ENCODE measurements at regions not wholly inside any gene's neighbourhood (a gene's known extent, or its start where the extent isn't known, plus 50 kb on each side); places are given as distances from the start of the nearest gene placed in this dataset.

DNA sequence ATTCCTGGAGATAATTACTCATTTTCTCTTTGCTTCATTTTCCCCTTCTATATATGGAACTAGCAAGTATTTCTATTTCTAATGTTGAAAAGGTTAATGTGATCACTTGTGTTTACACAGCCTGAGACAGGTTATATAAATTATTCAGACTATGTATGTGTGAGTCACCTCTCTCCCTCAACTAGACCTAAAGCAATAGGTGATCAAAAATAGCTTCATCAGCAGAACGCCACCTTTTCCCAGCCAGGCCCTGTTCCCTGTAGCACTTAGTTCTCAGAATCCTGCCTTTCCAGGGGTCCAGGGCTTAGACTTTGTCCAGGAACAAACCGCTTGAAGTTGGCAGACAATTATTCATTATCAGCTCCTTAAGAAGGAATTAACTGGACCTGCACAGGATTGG, 125.3 kb upstream of the EXOC2 start:
- no peak for TF ChIP-seq POLR2A (IDR thresholded peaks at IDR 0.05)
- TF ChIP-seq, protein P1, sequence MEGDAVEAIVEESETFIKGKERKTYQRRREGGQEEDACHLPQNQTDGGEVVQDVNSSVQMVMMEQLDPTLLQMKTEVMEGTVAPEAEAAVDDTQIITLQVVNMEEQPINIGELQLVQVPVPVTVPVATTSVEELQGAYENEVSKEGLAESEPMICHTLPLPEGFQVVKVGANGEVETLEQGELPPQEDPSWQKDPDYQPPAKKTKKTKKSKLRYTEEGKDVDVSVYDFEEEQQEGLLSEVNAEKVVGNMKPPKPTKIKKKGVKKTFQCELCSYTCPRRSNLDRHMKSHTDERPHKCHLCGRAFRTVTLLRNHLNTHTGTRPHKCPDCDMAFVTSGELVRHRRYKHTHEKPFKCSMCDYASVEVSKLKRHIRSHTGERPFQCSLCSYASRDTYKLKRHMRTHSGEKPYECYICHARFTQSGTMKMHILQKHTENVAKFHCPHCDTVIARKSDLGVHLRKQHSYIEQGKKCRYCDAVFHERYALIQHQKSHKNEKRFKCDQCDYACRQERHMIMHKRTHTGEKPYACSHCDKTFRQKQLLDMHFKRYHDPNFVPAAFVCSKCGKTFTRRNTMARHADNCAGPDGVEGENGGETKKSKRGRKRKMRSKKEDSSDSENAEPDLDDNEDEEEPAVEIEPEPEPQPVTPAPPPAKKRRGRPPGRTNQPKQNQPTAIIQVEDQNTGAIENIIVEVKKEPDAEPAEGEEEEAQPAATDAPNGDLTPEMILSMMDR (IDR thresholded peaks at IDR 0.05), result no peak

Data from breast epithelium (tissue), 3 donors.